KOPT-K1 (cell line): ENCODE measurements at regions not wholly inside any gene's neighbourhood (a gene's known extent, or its start where the extent isn't known, plus 50 kb on each side); places are given as distances from the start of the nearest gene placed in this dataset.
"Not testable (repeated sequence)": the region's sequence is repeated elsewhere in the genome, so short reads cannot be mapped to it uniquely, and the experiment has no call there.

ENCODE experiments used
- H3K27ac ChIP-seq: fragments of 200-600 bp; sonication (generic); 2 replicates; pipeline ENCODE4 v1.5.1; 2016; ENCODE audit warnings: antibody characterized with exemption, mild to moderate bottlenecking, low read depth, low read length; ENCODE audit not compliant: poor library complexity, severe bottlenecking
- H3K36me3 ChIP-seq: fragments of 200-600 bp; sonication (generic); 2 replicates; pipeline ENCODE4 v1.5.1; 2017; ENCODE audit warnings: antibody characterized with exemption, mild to moderate bottlenecking, low read length, moderate library complexity; ENCODE audit not compliant: insufficient read depth
- H3K9me3 ChIP-seq: fragments of 200-600 bp; sonication (generic); 2 replicates; pipeline ENCODE4 v1.5.1; 2017; ENCODE audit warnings: antibody characterized with exemption, low read length, mild to moderate bottlenecking; ENCODE audit not compliant: insufficient read depth, poor library complexity, severe bottlenecking

- Histone ChIP-seq H3K9me3 (no peaks in the 10 kb centered on the region), H3K36me3 (no peaks in the 10 kb centered on the region), H3K27ac (no peak overlapping the region)
Measured at GRCh38 chr1:4127592-4128140, 227.6 kb upstream of the C1orf174 start.

GRCh38 chr1:4128616-4129015 is 228.5 kb upstream of the C1orf174 start:
- H3K9me3 ChIP-seq, result no peaks in the 10 kb centered on the region
- no peak overlapping the region for H3K27ac ChIP-seq
- H3K36me3 ChIP-seq, result no peaks in the 10 kb centered on the region

DNA sequence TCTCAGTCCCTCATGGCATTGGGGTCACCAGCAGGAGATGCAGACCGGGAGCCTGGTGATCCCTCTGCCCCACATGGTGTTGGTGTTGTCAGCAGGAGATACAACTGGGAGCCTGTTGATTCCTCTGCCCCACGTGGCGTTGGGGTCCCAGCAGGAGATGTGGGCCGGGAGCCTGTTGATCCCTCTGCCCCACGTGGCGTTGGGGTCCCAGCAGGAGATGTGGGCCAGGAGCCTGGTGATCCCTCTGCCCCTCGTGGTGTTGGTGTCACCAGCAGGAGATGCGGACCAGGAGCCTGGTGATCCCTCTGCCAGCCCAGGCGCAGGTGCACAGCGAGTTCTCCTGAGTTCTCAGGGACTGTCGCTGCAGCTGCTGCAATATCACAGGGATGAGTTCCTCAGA is 229.6 kb upstream of the C1orf174 start:
- Histone ChIP-seq H3K27ac (no peak overlapping the region), H3K9me3 (no peaks in the 10 kb centered on the region), H3K36me3 (no peaks in the 10 kb centered on the region)

DNA sequence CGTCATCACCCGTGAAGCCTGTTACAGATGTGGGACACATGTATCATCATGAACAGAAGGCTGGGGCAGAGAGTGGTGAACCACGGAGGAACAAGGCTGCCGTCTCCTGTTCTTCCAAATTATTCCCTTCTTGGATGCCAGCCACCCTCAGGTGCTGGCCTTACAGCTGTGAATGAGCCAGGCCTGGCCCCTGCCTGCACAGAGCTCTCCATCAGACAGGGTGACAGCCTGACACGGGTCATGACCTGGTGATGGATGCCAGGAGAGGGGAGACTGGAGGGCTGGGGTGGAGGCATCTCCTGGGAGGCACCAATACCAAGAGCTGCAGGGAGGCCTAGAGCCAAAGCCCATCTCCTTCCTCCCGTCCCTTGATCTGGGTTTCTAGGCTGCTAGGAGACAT is 230.0 kb upstream of the C1orf174 start:
- no peaks in the 10 kb centered on the region for H3K36me3 ChIP-seq
- no peak overlapping the region for H3K27ac ChIP-seq
- peaks cover 1% of the 10 kb centered on the region for H3K9me3 ChIP-seq

DNA sequence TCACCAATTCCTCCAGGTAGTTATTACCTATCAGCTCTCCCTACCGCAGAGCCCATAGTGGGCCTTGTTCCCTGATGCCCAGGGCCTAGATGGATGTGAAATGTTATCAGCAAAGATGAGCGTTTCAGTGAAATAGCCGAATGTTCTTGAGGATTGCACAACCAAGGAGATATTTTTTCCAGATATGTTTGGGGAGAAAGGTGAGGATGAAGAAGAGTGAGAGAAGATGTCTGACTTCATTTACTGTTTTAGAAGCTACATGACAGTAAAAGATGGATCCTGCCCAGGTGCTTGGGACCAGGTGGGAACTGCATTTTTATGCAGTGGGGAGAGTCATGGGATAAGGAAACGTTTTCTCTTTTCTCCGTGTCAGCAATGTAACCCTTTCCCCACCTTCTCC is 231.7 kb upstream of the C1orf174 start:
- H3K36me3 ChIP-seq, result no peaks in the 10 kb centered on the region
- H3K9me3 ChIP-seq, result peaks cover 18% of the 10 kb centered on the region
- no peak overlapping the region for H3K27ac ChIP-seq

- no peak overlapping the region for H3K27ac ChIP-seq
- no peaks in the 10 kb centered on the region for H3K36me3 ChIP-seq
- peaks cover 23% of the 10 kb centered on the region for H3K9me3 ChIP-seq
Measured at GRCh38 chr1:4132352-4133296, 232.6 kb upstream of the C1orf174 start.

DNA sequence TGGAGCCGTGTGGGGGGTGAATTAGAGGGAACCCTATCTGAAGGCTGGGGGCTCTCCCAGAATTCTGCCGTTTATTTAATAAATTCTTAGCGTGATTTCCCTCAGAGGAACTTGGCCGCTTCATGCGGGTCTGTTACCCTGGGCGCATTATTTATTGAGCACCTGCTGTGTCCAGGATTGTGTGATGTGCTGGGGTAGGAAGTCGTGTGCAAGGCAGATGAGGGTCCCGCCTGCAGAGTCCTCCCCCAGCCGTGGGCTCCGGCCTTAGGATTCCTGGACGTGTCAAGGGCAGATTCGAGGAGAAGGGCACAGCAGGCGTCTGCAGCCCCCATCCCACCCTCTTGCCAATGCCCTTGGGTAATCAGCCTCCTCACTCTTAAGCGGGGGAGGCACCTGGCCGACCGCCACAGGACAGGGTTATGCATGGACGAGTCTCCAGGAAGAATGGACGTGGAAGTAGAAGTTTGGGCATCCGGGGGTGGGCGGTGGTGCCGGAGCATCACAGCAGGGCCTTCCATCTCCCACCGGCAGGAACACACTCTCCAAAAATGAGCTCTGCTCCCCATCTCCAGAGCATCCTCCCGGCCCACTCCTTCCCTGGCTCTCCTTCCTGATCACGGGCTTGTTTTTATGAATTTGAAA is 233.3 kb upstream of the C1orf174 start:
- Histone ChIP-seq H3K27ac (no peak overlapping the region), H3K36me3 (no peaks in the 10 kb centered on the region), H3K9me3 (peaks cover 23% of the 10 kb centered on the region)

GRCh38 chr1:4133939-4134321 is 233.9 kb upstream of the C1orf174 start:
- Histone ChIP-seq H3K36me3 (no peaks in the 10 kb centered on the region), H3K9me3 (peaks cover 23% of the 10 kb centered on the region)

DNA sequence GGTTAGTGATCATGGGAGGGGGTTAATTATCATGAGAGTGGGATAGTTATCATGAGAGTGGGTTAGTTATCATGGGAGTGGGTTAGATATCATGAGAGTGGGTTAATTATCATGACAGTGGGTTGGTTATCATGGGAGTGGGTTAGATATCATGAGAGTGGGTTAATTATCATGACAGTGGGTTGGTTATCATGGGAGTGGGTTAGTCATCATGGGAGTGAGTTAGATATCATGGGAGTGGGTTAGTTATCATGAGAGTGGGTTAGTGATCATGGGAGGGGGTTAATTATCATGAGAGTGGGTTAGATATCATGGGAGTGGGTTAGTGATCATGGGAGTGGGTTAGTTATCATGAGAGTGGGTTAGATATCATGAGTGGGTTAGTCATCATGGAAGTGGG is 235.8 kb upstream of the C1orf174 start:
- H3K9me3 ChIP-seq, result peaks cover 23% of the 10 kb centered on the region
- H3K27ac ChIP-seq, H3K36me3 ChIP-seq: not testable (repeated sequence)

More at GRCh38 chr1:4133939-4134321, 233.9 kb upstream of the C1orf174 start:
- no peak overlapping the region for H3K27ac ChIP-seq

DNA sequence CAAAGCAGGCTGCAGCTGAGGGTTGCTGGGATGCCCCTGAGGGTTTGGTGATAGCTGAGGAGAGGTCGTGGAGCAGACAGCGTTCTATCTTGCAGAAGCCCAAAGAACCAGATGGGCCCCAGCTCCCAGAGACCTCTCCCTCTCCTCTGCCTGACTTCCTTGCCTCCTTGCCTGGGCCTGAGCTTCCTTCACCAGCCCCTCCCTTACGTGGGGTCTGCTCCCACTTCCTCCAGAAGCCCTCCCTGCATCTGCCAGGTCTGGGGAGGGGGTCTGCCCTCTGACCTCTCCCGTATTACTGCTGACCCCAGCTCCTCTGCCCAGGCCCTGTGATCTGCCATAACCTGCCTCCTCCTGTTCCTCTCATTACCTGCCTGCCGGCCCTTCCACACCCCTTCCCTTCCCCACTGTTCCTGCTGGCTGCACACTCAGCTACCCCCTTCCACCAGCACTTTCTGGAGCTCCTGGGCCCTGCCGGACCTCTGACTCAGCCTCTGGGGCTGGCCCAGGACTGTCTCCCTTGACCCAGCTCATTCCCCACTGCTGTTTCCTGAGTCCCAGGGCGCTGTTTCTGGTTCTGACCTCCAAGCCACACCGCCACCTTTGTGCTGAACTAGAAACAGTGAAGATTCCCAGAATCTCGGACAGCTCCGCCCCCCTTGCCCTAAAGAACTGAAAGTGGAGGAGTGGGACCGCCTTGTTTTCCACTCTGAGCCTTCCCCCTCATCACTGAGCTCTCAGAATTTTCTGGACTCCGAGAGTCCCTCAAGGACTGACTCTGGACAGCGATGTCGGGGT is 237.7 kb upstream of the C1orf174 start:
- H3K9me3 ChIP-seq, result peaks cover 23% of the 10 kb centered on the region
- H3K27ac ChIP-seq, result no peak overlapping the region

DNA sequence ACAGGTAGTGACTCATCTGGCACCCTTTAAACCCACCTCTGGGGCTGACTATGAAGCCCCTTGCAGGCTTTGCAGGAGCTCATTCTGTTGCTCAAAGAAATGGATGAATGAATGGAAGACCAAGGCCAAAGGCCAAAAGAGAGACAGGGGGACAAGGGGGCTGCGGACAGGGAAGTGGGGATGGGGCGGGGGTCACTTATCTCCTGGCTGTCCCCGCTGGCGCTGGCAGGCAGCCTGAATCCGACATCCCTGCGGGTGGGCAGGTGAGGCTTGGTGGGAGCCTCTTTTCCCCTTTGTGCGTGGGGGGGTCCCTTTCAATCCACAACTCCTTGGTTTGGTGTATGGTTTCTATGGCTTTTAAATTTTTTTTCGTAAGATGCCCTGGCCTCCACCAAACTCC is 239.6 kb upstream of the C1orf174 start:
- Histone ChIP-seq H3K27ac (no peak overlapping the region), H3K36me3 (no peaks in the 10 kb centered on the region), H3K9me3 (peaks cover 23% of the 10 kb centered on the region)

More for the DNA sequence above, 237.7 kb upstream of the C1orf174 start:
- H3K36me3 ChIP-seq, result no peaks in the 10 kb centered on the region

GRCh38 chr1:4140241-4140640 is 240.2 kb upstream of the C1orf174 start:
- H3K27ac ChIP-seq, result no peak overlapping the region
- no peaks in the 10 kb centered on the region for H3K36me3 ChIP-seq
- peaks cover 20% of the 10 kb centered on the region for H3K9me3 ChIP-seq

- no peak overlapping the region for H3K27ac ChIP-seq
- H3K36me3 ChIP-seq, result no peaks in the 10 kb centered on the region
- peaks cover 14% of the 10 kb centered on the region for H3K9me3 ChIP-seq
Measured at GRCh38 chr1:4140821-4141220, 240.7 kb upstream of the C1orf174 start.

GRCh38 chr1:4144349-4144971 is 244.4 kb upstream of the C1orf174 start:
- no peaks in the 10 kb centered on the region for H3K9me3 ChIP-seq
- no peak overlapping the region for H3K27ac ChIP-seq
- no peaks in the 10 kb centered on the region for H3K36me3 ChIP-seq
